ACC112 (cell line): ENCODE measurements at regions not wholly inside any gene's neighbourhood (a gene's known extent, or its start where the extent isn't known, plus 50 kb on each side); places are given as distances from the start of the nearest gene placed in this dataset.

Source experiments
- H2AFZ ChIP-seq: fragments of 200-600 bp; sonication (generic); one replicate; pipeline ENCODE4 v1.6.0; 2017; ENCODE audit warnings: antibody characterized with exemption, low read length; ENCODE audit not compliant: unreplicated experiment
- H3K27ac ChIP-seq: fragments of 200-600 bp; sonication (generic); 2 replicates; pipeline ENCODE4 v1.5.1; 2014; ENCODE audit warnings: low read depth, mild to moderate bottlenecking, antibody characterized with exemption, low read length, moderate library complexity
- H3K27me3 ChIP-seq: fragments of 200-600 bp; sonication (generic); 2 replicates; pipeline ENCODE4 v1.6.1; 2014; ENCODE audit warnings: mild to moderate bottlenecking, antibody characterized with exemption, low read length, moderate library complexity, mixed read lengths; ENCODE audit not compliant: insufficient read depth
- H3K36me3 ChIP-seq: fragments of 200-600 bp; sonication (generic); 2 replicates; pipeline ENCODE4 v1.6.1; 2016; ENCODE audit warnings: mild to moderate bottlenecking, antibody characterized with exemption, low read length, moderate library complexity, mixed read lengths; ENCODE audit not compliant: insufficient read depth
- H3K4me1 ChIP-seq: fragments of 200-600 bp; sonication (generic); one replicate; pipeline ENCODE4 v1.6.1; 2016; ENCODE audit warnings: low read length, mixed read lengths; ENCODE audit not compliant: insufficient read depth, unreplicated experiment, control insufficient read depth
- H3K4me3 ChIP-seq: fragments of 200-600 bp; sonication (generic); 2 replicates; pipeline ENCODE4 v1.5.1; 2014; ENCODE audit warnings: mild to moderate bottlenecking, low read depth, low read length
- H3K79me2 ChIP-seq: fragments of 200-600 bp; sonication (generic); one replicate; pipeline ENCODE4 v1.6.0; 2016; ENCODE audit warnings: low read length; ENCODE audit not compliant: control insufficient read depth, unreplicated experiment, insufficient read depth

- no peak overlapping the region for H2AFZ ChIP-seq
Measured at GRCh38 chr17:72046178-72046577, 74.6 kb upstream of the SOX9 start.

GRCh38 chr17:72046643-72047612 is 73.9 kb upstream of the SOX9 start:
- no peaks in the 10 kb centered on the region for H3K4me1 ChIP-seq

More at GRCh38 chr17:72046178-72046577, 74.6 kb upstream of the SOX9 start:
- no peaks in the 10 kb centered on the region for H3K4me1 ChIP-seq
- no peak overlapping the region for H3K4me3 ChIP-seq
- peaks cover 44% of the 10 kb centered on the region for H3K27me3 ChIP-seq
- H3K36me3 ChIP-seq, result no peaks in the 10 kb centered on the region
- H3K79me2 ChIP-seq, result no peaks in the 10 kb centered on the region
- no peak overlapping the region for H3K27ac ChIP-seq

GRCh38 chr17:72049914-72050313 is 70.9 kb upstream of the SOX9 start:
- peaks cover 49% of the 10 kb centered on the region for H3K27me3 ChIP-seq
- H3K79me2 ChIP-seq, result no peaks in the 10 kb centered on the region
- no peaks in the 10 kb centered on the region for H3K36me3 ChIP-seq
- no peak overlapping the region for H3K4me3 ChIP-seq
- no peak overlapping the region for H3K27ac ChIP-seq
- H2AFZ ChIP-seq, result no peak overlapping the region
- no peaks in the 10 kb centered on the region for H3K4me1 ChIP-seq

More at GRCh38 chr17:72046643-72047612, 73.9 kb upstream of the SOX9 start:
- Histone ChIP-seq H3K27me3 (peaks cover 42% of the 10 kb centered on the region), H3K79me2 (no peaks in the 10 kb centered on the region), H3K36me3 (no peaks in the 10 kb centered on the region), H3K4me3 (no peak overlapping the region), H2AFZ (no peak overlapping the region), H3K27ac (no peak overlapping the region)

GRCh38 chr17:72053036-72053435 is 67.8 kb upstream of the SOX9 start:
- H3K4me3 ChIP-seq, result no peak overlapping the region
- H2AFZ ChIP-seq, result no peak overlapping the region
- peaks cover 50% of the 10 kb centered on the region for H3K27me3 ChIP-seq
- H3K4me1 ChIP-seq, result no peaks in the 10 kb centered on the region
- H3K27ac ChIP-seq, result no peak overlapping the region
- H3K79me2 ChIP-seq, result no peaks in the 10 kb centered on the region
- no peaks in the 10 kb centered on the region for H3K36me3 ChIP-seq

- no peaks in the 10 kb centered on the region for H3K4me1 ChIP-seq
- H3K27ac ChIP-seq, result no peak overlapping the region
- no peak overlapping the region for H2AFZ ChIP-seq
- no peak overlapping the region for H3K4me3 ChIP-seq
- no peaks in the 10 kb centered on the region for H3K79me2 ChIP-seq
- H3K27me3 ChIP-seq, result peaks cover 51% of the 10 kb centered on the region
- no peaks in the 10 kb centered on the region for H3K36me3 ChIP-seq
Measured at GRCh38 chr17:72053449-72053848, 67.4 kb upstream of the SOX9 start.

GRCh38 chr17:72056155-72056554 is 64.7 kb upstream of the SOX9 start:
- Histone ChIP-seq H3K4me1 (no peaks in the 10 kb centered on the region), H3K36me3 (no peaks in the 10 kb centered on the region), H3K27me3 (peaks cover 59% of the 10 kb centered on the region), H3K4me3 (no peak overlapping the region), H3K79me2 (no peaks in the 10 kb centered on the region), H2AFZ (no peak overlapping the region), H3K27ac (no peak overlapping the region)

- H3K27me3 ChIP-seq, result peaks cover 60% of the 10 kb centered on the region
- H3K4me3 ChIP-seq, result no peak overlapping the region
- H2AFZ ChIP-seq, result no peak overlapping the region
- no peaks in the 10 kb centered on the region for H3K4me1 ChIP-seq
- no peaks in the 10 kb centered on the region for H3K79me2 ChIP-seq
- no peaks in the 10 kb centered on the region for H3K36me3 ChIP-seq
- H3K27ac ChIP-seq, result no peak overlapping the region
Measured at GRCh38 chr17:72056727-72057290, 64.0 kb upstream of the SOX9 start.

- peaks cover 39% of the 10 kb centered on the region for H3K27me3 ChIP-seq
- no peaks in the 10 kb centered on the region for H3K79me2 ChIP-seq
Measured at GRCh38 chr17:72060084-72060483, 60.7 kb upstream of the SOX9 start.

GRCh38 chr17:72063262-72063661 is 57.6 kb upstream of the SOX9 start:
- no peaks in the 10 kb centered on the region for H3K79me2 ChIP-seq
- no peaks in the 10 kb centered on the region for H3K36me3 ChIP-seq
- peaks cover 23% of the 10 kb centered on the region for H3K27me3 ChIP-seq
- H3K4me3 ChIP-seq, result no peak overlapping the region
- H2AFZ ChIP-seq, result no peak overlapping the region
- H3K4me1 ChIP-seq, result no peaks in the 10 kb centered on the region
- no peak overlapping the region for H3K27ac ChIP-seq

More at GRCh38 chr17:72060084-72060483, 60.7 kb upstream of the SOX9 start:
- H3K36me3 ChIP-seq, result no peaks in the 10 kb centered on the region
- no peaks in the 10 kb centered on the region for H3K4me1 ChIP-seq
- no peak overlapping the region for H3K4me3 ChIP-seq
- no peak overlapping the region for H3K27ac ChIP-seq
- no peak overlapping the region for H2AFZ ChIP-seq

GRCh38 chr17:72063756-72064450 is 56.9 kb upstream of the SOX9 start:
- H3K36me3 ChIP-seq, result no peaks in the 10 kb centered on the region
- H2AFZ ChIP-seq, result no peak overlapping the region
- no peak overlapping the region for H3K4me3 ChIP-seq
- H3K27ac ChIP-seq, result no peak overlapping the region
- H3K79me2 ChIP-seq, result no peaks in the 10 kb centered on the region
- peaks cover 23% of the 10 kb centered on the region for H3K27me3 ChIP-seq
- no peaks in the 10 kb centered on the region for H3K4me1 ChIP-seq
